Lower leg skin (tissue), 3 donors: ENCODE measurements at regions not wholly inside any gene's neighbourhood (a gene's known extent, or its start where the extent isn't known, plus 50 kb on each side); places are given as distances from the start of the nearest gene placed in this dataset.

Experiments
- CTCF ChIP-seq, 3 donors: fragments of 450-650 bp; IDR thresholded peaks; one replicate each; pipeline ENCODE4 v1.5.1; 2016; ENCODE audit warnings: antibody characterized with exemption in 3 of 3, mild to moderate bottlenecking in 3 of 3, moderate library complexity in 2 of 3
- POLR2A ChIP-seq, 2 donors: fragments of 450-650 bp; IDR thresholded peaks; one replicate each; pipeline ENCODE4 v1.6.1; 2016 to 2017; ENCODE audit warnings: antibody characterized with exemption in 2 of 2, mild to moderate bottlenecking in 1 of 2, moderate library complexity in 1 of 2

GRCh38 chr3:157868196-157868595 lies 238.0 kb downstream of the SHOX2 start:
- TF ChIP-seq CTCF (IDR thresholded peaks at IDR 0.05) = no peak
- no peak for TF ChIP-seq POLR2A (IDR thresholded peaks at IDR 0.05)
